ENCODE measurements at regions not wholly inside any gene's neighbourhood (a gene's known extent, or its start where the extent isn't known, plus 50 kb on each side); places are given as distances from the start of the nearest gene placed in this dataset.

DNA sequence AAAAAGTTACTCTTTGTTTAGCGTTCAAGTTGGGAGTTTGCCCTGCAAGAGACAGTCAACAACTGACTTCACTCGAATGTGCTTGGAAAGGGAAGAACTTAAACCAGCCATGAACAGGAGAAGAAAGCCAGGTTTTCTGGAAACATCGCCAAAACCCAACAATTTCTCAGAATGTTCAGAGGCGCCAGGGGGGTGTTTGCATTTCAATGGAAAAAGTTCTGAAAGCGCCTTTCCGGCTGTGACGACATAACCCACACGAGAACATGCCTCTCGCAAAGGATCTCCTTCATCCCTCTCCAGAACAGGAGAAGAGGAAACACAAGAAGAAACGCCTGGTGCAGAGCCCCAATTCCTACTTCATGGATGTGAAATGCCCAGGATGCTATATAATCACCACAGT, 78.1 kb upstream of the ADGRA3 start (continued):
- TF ChIP-seq AKNA (CRISPR knock-in tag; IDR thresholded peaks at IDR 0.05; ENCODE audit: borderline replicate concordance) = no peak
- TF ChIP-seq FOXP4 (CRISPR knock-in tag; IDR thresholded peaks at IDR 0.05) = no peak
- TF ChIP-seq TAF15 (IDR thresholded peaks at IDR 0.05; ENCODE audit: low read depth, low read length, poor library complexity, severe bottlenecking) = no peak
- TF ChIP-seq ZNF253 (CRISPR knock-in tag; IDR thresholded peaks at IDR 0.05; ENCODE audit: borderline replicate concordance) = no peak
- TF ChIP-seq, protein P1, sequence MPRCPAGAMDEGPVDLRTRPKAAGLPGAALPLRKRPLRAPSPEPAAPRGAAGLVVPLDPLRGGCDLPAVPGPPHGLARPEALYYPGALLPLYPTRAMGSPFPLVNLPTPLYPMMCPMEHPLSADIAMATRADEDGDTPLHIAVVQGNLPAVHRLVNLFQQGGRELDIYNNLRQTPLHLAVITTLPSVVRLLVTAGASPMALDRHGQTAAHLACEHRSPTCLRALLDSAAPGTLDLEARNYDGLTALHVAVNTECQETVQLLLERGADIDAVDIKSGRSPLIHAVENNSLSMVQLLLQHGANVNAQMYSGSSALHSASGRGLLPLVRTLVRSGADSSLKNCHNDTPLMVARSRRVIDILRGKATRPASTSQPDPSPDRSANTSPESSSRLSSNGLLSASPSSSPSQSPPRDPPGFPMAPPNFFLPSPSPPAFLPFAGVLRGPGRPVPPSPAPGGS (CRISPR knock-in tag; IDR thresholded peaks at IDR 0.05) = no peak
- no peak for TF ChIP-seq ZNF766 (CRISPR knock-in tag; IDR thresholded peaks at IDR 0.05; ENCODE audit: borderline replicate concordance)
- TF ChIP-seq NFE2L1 (CRISPR knock-in tag; IDR thresholded peaks at IDR 0.05; ENCODE audit: borderline replicate concordance) = no peak
- TF ChIP-seq CENPX (CRISPR knock-in tag; IDR thresholded peaks at IDR 0.05) = no peak
- TF ChIP-seq FOSL1 (CRISPR knock-in tag; IDR thresholded peaks at IDR 0.05; ENCODE audit: borderline replicate concordance) = no peak
- no peak for TF ChIP-seq ZNF17 (CRISPR knock-in tag; IDR thresholded peaks at IDR 0.05)
- TF ChIP-seq KMT2B (CRISPR knock-in tag; IDR thresholded peaks at IDR 0.05) = no peak
- TF ChIP-seq ZKSCAN1 (IDR thresholded peaks at IDR 0.05; ENCODE audit: low read length) = no peak
- no peak for TF ChIP-seq ZNF274 (CRISPR knock-in tag; IDR thresholded peaks at IDR 0.05)

Measured in HepG2 (cell line).